ENCODE measurements at regions not wholly inside any gene's neighbourhood (a gene's known extent, or its start where the extent isn't known, plus 50 kb on each side); places are given as distances from the start of the nearest gene placed in this dataset.
A peak's percentile ranks its signal among the peaks of the same experiment; 100 is the strongest.
"Not testable (repeated sequence)": the region's sequence is repeated elsewhere in the genome, so short reads cannot be mapped to it uniquely, and the experiment has no call there.

DNA sequence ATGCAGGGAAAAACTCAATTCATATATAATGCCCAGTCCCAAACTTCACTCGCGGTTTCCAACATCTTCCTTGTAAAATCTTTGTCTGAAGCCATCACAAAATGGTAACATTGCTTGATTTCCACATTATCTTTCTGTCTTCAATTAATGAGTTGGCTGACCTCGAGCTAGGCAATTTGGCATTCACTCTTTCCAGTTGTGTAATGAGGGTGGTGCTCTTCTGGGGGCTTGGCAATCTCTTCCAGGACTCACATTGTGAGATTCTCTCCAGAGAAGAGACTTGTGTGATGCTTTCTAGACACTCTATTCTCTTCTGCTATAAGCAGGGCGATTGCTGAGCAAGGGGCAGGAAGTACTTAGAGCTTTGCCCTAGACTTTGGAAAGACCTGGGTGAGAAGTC, 179.5 kb downstream of the JCAD start:
- no peak for DNase-seq

DNA sequence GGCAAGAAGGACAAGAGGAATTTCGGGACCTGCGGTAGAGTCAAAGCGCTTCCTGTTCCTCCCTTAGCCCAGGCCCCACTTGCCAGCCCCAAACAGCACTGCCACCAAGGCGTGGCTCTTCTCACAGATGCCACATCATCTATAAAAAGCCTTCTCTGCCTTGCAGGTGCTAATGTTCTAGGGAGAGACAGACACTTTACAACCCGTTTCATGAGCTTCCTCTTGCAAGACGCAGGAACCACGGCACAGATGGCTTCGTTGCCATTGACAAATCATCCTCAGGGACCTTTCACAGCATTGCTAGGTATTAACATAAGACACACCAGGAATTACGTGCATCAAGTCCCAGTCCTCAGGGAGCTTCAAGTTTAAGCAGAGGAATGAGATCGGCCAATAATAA, 180.9 kb downstream of the JCAD start:
- DNase-seq, result no peak

DNA sequence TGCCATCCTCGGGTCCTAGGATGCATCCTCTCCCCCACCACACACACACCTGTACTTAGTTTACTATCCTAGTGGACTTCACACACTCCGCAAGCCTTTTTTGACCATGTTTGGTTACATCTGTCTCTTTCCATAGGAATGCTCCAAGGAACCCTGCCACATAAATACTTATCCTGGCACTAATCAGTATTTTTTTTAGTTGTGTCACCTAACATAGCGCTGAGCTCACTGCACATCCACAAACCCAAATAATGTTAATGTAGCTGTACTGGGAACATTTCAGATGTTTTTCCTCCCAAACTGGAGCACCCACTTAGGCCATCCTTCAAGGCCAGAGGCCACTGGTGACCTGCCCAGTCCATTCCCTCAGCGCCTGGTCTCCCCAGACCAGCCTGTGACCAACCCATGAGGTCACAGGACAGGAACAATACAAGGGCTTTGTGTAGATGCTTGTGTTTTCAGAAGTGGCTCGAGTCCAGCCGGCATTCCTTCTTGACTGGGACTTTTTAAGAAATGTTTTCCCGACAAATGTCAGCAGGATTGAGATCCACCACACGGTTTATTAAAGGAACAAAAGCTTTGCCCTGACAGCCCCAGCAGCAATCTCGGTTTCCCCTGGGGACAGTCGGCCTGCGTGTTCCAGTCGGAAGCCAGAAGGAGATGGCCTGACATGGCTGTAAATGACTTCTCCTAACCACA, 181.4 kb downstream of the JCAD start:
- DNase-seq, result no peak

DNA sequence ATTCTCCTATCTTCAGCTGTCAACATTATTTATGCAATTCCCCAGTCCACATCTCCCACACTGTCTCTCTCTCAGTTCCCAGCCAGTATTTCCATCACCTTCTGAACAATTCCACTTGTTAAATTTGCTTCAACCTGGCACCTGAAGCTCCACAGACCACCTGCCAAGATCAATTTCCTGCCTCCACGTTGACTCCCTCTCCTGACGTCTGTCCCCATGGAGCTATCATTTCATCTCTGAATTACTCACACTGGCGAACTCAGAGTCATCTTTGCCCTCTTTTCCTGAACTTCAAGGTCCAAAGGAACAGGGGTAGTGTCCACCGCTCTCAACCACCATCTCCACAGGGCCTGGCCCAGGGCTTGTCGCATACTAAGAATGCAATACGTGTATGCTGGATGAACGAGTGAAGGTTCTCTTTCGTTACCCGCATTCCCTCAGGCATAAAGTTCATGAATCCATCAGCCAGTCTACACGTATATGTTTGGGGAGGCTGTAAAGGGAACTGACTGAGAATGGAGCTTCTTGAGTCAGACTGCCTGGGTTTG, 183.3 kb downstream of the JCAD start:
- no peak for DNase-seq

DNA sequence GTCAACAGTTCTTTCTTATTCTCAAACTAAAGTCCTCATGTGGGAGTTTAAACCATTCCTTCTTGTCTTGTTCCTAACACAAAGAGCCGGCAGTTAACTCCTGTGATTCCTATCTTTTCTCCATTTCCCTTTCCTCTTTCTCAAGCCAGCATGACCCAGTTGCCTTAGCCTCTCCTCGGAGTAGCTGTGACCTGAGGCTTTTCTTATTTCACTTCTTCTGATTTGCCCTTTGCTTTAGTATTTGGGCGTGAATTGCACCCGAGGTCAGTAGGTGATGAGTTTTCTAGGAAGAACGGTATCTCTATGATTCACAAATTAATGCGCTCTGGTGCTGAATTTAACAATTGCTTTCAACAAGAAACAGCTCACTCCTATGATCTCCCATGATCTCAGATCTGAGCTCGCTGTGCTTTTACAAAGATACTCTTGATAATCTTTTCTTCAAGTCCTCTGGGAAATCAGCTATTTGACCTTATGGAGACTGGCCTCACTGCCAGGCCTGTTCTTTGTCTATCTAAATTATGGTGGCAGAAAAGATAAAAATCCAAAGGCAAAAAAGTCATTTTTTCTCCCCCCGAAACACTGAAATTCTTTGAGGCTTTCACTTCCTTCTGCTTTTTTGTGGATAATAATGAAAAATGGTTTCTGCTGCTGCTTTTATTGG, 184.6 kb downstream of the JCAD start:
- no peak for DNase-seq

DNA sequence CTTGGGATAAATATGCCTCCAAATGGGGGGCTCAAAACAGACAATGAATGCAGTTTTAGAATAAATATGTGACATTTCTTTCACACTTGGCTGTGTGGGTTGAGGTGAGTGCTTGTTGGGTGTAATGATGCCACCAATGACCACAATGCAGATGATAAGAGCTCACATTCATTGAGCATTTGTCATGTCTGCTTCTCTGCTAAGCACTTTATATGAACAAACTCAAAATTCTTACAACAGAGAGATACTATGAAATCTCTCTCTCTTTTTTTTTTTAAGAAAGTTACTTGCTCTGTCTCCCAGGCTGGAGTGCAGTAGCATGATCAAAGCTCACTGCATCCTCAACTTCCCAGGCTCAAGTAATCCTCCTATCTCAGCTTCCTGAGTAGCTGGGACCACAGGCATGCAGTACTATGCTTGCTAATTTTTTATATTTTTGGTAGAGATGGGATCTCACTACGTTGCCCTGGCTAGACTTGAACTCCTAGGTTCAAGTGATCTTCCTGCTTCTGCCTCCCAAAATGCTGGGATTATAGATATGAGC, 185.4 kb downstream of the JCAD start:
- DNase-seq, result no peak

DNA sequence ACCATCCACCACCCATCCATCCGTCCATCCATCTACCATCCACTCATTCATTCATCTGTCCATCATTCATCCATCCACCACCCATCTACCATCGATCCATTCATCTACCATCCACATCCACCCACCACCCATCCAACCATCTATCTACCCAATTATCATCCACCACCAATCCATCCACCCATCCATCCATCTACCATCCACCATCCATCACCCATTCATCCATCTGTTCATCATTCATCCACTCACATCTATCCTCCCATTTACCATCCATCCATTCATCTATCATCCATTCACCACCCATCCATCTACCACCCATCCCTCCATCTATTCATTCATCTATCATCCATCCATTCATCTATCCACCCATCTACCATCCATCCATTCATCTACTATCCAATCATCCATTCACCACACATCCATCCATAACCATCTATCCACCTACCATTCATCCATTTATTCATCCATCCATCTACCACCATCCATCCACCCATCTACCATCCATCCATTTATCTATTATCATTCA, 188.8 kb downstream of the JCAD start:
- DNase-seq, result no peak

DNA sequence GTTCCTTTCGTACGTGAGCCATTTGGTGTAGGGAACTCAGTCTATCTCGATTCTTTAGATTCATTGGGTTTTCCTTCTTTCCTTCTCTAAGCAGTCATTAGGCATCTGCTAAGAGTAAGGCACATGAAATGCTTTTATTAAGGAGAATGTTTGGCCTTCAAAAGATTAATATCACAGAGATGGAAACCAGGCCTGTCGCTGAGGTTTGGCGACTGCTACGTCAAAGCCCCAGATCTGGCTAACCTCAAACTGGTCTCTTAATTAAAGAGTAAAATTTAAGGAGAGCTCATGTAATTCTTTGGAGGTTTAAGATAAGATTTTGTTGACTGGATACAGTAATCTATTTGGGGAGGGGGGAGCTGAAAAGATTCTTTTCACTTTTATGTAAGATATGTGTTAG, 189.8 kb downstream of the JCAD start:
- no peak for DNase-seq

DNA sequence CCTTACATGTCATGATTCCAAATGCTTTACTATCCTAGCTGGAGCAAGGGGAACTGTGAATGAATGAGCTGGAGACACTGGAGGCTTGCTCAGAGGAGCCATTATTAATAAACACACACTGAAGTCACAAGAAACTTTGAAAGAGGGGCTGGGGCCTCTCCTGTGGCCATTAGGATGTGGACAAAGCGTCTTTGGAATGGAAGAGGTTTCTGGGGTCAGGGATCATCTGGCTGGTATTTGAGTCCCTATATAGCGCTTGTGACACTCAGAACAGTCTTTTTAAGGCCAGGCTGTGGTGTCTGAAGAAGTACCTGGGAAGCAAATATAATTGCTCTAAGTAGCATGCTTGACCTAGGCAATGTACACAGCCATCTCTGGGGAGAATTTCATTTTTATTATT, 193.0 kb downstream of the JCAD start:
- no peak for DNase-seq

DNA sequence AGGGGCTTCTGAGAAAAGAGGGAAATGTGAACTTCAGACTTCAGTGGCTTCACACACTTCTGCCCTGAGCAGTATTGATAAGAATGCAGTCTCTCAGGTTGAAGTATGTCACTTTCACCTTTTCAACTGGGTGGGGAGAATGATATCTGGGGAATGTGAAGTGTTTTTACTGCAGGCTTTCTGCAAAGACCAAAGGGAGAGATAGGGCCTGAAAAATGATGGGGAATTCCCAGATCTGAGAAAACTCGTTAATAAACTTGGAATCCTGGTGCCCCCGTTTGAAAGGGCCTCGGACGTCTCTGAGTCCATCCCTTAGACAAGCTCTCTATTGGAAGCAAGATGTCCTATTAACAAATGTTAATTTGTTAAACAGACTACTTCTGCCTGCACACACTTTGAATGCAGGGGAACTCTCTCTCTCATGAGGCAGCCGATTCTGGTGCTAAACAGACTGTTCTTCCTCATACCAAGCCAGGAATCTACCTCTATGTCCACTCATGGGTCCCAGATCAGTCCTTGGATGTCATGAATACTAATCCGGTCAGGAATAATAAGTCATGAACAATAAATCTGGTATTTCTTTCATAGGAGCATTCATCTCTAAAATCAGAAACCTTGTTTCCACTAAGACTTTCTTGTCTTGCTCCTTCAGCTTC, 193.6 kb downstream of the JCAD start:
- no peak for DNase-seq

DNA sequence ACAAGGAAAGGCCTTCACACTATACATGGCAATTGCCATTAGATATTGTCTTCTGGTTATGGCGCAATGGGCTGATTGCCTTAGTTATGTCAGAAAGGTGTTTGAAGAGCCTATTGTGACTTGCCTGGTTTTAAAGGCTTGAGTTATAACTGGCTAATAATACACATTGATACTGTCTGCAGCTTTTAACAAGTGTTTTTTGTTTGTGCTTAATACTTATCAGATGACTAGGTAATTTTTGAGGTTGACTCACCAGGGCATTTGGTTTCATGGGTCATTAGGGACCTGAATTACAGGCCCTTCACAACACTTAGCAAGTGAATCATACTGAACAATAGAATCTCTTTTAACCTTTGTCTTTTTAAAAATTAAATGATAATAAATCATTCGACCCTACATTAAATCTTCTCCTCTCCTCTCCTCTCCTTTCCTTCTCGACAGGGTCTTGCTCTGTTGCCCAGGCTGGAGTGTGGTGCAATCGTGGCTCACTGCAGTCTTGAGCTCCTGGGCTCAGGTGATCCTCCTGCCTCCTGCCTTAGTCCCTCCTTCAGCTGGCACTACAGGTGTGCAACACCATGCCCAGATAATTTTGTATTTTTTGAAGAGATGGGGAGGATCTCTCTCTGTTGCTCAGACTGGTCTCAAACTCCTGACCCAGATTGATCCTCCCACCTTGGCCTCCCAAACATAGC, 196.3 kb downstream of the JCAD start:
- DNase-seq, result no peak

DNA sequence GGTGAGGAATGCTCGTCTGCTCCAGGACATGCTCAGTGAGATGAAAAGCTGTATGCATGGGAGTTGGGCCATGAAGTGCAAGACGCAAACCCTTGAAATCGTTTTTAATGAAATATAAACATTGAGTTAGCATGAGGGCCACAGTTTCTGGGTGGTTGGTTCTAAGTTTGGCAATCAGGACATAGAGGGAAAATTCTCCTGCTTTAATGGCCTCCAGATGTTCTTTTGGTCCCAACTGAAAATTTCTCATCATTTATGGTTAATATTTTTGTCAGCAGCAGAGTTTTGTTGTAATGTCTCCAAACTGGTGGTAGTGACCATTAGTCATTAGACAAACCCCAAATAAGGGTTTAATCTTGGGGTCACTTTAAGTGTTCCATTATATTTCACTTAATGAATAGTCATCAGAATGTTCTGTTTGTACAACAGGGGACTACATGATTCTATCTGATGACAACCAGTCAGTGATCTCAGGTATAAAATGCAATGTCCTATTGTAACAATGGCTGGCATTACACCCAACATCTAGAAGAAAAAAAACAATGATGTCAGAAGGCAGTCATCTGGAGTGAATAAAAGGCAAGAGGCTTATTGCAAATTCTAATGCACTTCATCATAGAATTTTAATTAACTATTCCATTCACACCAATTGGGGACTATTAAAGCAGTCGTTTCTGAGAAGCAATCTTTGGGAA, 197.4 kb downstream of the JCAD start:
- DNase-seq, result no peak

DNA sequence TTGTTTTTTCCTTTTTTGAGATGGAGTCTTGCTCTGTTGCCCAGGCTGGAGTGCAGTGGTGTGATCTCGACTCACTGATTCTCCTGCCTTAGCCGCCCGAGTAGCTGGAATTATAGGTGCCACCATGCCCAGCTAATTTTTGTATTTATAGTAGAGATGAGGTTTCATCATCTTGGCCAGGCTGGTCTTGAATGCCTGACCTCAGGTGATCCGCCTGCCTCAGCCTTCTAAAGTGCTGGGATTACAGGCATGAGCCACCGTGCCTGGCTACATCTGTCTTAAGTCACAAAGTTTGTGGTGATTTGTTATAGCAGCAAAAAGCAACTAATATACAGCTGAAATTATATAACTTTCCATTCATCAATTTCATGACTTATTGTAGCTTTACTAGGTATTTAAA, 198.2 kb downstream of the JCAD start:
- DNase-seq, result not testable (repeated sequence)

DNA sequence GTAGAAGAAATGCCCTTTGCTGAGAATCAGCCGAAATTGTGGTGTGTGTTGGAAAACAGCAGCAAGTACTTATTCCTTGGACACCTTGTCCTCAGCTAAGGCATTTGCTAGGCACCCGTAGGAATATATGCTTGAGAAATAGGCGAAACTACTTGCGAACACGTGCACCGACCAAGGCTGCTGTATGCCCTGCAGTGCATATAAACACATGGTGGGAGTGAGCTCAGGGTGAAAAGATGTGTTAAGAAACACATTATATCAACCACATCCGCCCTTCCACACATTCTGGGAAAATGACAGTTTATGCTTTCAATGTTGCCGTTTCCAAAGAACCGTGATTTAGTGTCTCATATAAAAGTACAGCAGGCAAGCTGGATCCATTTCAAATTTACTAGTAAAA, 199.2 kb downstream of the JCAD start:
- DNase-seq, result no peak

DNA sequence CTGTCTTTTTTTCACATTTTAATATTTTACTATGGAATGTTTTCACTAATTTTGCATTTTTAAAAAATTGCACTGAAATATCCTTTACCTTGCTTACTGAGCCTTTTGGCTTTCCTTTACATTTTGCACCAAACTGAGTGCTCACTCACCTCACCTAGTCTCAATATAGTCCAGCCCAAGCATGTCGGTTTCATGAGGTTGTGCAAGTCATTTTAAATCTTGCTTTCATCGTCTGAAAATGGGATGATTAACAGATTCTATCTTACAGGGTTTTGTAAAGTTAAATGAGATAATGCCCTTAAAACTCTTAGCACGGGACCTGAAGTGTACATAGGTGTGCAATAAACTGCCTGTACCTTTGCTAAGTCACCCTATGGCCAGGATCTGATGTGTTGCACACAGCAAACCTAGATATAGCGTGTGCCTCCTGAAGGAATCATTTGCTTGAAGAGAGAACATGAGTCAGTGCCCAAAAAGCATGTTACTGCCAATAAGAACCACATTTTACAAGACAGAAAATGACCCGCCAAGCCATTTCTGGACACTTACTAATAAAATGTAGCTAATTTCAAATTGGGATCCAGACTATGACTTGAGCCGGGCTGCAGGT, 199.8 kb downstream of the JCAD start:
- no peak for DNase-seq

DNA sequence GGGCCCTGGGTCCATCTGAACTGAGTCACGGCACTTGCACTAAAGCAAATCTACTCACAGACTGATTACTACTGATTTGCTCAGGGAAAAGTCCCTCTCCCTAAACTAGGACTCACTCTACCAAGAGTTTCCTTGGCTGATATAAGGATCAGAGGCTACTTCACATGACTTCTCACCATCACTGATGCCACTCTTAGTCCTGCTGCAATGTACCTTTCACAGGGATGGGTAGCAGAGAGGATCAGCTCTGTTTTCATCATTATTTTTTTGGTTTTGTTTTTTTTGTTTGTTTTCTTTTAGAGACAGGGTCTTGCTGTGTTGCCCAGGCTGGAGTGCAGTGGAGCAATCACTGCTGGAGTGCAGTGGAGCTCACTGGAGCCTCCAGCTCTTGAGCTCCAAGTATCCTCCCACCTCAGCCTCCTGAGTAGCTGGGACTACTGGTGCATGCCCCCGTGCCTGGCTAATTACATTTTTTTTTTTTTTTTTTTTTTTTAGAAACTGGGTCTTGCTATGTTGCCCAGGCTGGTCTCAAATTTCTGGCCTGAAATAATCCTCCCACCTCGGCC, 200.6 kb downstream of the JCAD start:
- no peak for DNase-seq

DNA sequence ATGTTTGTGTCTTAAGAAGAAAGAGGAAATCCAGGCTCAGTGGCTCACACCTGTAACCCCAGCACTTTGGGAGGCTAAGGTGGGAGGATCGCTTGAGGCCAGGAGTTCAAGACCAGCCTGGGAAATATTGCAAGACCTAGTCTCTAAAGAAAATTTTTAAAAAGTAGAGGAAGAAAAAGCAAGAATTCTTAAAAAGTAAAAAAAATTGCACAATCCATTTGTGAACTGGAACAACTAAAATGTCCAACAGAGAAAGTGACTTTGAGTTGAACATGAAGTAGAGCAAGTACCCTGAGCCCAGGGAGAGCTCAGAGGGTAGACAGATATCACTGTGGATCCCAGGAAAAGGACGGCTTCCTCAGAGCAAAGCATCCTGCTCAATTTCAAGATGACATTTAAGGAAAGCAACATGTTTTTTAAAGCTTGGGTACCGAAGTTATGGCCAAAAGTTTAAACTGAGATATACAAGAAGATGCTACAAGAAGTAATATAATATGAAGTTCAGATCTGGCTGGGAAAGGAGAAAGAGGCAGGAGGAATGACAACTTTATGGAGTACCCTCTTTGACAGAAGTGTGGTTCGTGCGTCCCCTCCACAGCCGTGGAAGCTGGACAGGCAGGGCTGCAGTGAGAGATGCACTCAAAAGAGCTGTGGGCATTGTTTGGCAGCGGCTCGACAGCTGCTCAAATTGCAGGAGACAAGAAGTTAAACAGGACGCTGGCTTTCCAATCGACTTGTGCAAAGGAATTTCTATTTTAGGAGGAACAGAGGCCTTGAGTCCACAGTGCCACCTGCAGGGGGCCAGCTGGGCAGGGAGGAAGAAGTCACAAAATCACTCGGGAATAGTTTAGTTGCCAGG, 201.3 kb downstream of the JCAD start:
- DNase-seq, result peak; percentile 59

DNA sequence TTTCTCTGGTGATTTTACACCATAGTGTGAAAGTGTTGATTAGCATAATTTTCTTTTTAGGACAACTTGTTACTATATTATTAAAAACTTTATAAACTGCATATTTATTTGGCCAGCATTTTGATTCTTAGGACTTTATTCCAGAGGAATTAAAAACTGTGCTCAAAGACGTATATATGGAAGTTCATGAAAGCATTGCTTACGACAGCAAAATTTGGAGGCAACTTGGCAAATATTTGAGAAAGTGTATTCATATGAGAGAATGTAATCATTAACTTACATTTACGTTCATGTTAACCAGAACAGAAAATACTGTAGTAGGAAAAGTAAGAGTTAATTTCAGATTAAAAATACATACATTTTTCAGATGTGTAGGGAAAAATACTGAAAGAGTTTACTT, 203.1 kb downstream of the JCAD start:
- DNase-seq, result no peak

DNA sequence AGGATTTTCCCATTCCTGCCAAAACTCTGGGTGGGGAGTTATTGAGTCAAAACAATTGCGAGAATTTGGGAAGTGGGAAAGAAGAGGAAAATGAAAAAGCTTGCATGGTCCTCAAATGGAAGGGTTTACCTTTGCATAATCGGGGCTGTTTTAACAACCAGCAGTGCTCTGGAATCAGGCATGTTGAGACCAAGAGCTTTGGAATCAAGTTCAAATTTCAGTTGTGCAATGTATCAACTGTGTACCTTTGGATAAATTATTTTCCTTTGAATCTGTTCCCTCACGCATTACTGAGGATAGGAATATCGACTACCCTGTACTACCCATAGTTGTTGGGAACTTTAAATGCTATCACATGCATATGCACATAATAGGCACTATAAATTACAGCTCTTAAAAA, 205.5 kb downstream of the JCAD start:
- DNase-seq, result no peak

DNA sequence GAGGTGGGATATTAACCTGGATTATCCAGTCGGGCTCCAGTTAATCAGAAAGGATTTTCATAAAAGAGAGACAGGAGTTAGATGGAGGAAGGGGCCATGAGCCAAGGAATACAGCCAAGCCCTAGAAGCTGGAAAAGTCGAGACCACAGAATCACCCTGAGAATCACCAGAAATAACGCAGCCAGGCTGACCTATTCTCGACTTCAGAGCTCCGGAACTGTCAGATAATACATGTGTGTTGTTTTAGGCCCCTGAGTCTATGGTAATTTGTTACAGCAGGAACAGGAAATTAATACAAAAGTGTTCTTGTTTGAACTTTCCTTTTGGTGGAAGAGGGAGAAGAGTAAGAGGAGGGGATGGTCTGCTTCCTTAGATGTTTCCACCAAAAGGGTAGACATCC, 208.1 kb downstream of the JCAD start:
- DNase-seq, result no peak

Measured in hindlimb muscle (tissue), 1 donor.